Activated CD8-positive, alpha-beta T cell treated with anti-CD3 and anti-CD28 coated beads for 36 hours (primary cell): ENCODE measurements at regions not wholly inside any gene's neighbourhood (a gene's known extent, or its start where the extent isn't known, plus 50 kb on each side); places are given as distances from the start of the nearest gene placed in this dataset.

ENCODE experiments used
- ATAC-seq: fragments of 200-7000 bp; cut with Tn5 transposase; one replicate; pipeline ENCODE4 v1.10.0; 2021; ENCODE audit warnings: mild to moderate bottlenecking, moderate library complexity
- CTCF ChIA-PET: fragments of 350-600 bp; sonication (Branson Sonifier 250); formaldehyde crosslinking; loops from one replicate; lab custom pipeline; 2021; ENCODE audit warnings: antibody characterized with exemption; lab: Charles Lee
- POLR2A ChIA-PET: fragments of 350-600 bp; sonication (Branson Sonifier 250); formaldehyde crosslinking; loops from one replicate; lab custom pipeline; 2021; ENCODE audit warnings: antibody characterized with exemption; lab: Charles Lee
- DNase-seq: peaks from one replicate; pipeline ENCODE4 v3.0.0-alpha.2; 2020
- H3K27ac Mint-ChIP-seq: one replicate; pipeline ENCODE4 v1.8.0; 2021; ENCODE audit warnings: mild to moderate bottlenecking, mixed read lengths
- H3K27me3 Mint-ChIP-seq: one replicate; pipeline ENCODE4 v1.8.0; 2021; ENCODE audit warnings: mixed read lengths
- H3K36me3 Mint-ChIP-seq: one replicate; pipeline ENCODE4 v1.8.0; 2021; ENCODE audit warnings: low read depth, mixed read lengths
- H3K4me1 Mint-ChIP-seq: one replicate; pipeline ENCODE4 v1.8.0; 2021; ENCODE audit warnings: low read depth, mixed read lengths
- H3K4me3 Mint-ChIP-seq: one replicate; pipeline ENCODE4 v1.8.0; 2021; ENCODE audit warnings: mild to moderate bottlenecking, moderate library complexity, mixed read lengths
- H3K9me3 Mint-ChIP-seq: one replicate; pipeline ENCODE4 v1.8.0; 2021; ENCODE audit warnings: mixed read lengths
- intact Hi-C: fragments of 100-400 bp; cut with micrococcal nuclease; formaldehyde crosslinking; loops from one replicate; pipeline ENCODE4 v1.10.0; 2022
- TF ChIP-seq, protein P1 (sequence below): fragments of 200-600 bp; IDR thresholded peaks from one replicate; pipeline ENCODE4 v1.8.0; 2022; ENCODE audit warnings: antibody characterized with exemption, mild to moderate bottlenecking

DNA sequence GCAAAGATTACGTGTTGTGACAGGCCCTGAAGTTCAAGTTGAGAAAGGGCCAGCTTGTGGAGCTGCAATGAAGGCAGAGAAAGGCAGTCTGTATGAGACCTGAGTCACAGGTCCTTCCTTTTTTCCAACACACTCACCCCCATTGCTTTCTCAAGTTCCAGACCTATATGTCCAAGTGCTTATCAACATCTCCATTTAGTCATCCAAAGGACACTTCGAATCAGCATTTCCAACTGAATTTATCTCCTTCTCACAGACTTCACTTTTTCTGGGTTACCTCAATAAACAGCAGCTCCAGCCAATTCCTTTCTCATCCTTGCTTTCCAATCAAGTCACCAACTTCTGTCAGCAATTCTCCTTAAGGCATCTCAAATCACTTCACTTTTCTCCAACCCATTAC, 56.4 kb upstream of the KIF21A start:
- no peaks in the 10 kb centered on the region for H3K4me1 Mint-ChIP-seq
- H3K9me3 Mint-ChIP-seq, result peaks cover 2% of the 10 kb centered on the region
- DNase-seq (no peak), ATAC-seq (no peak)
- TF ChIP-seq, protein P1, sequence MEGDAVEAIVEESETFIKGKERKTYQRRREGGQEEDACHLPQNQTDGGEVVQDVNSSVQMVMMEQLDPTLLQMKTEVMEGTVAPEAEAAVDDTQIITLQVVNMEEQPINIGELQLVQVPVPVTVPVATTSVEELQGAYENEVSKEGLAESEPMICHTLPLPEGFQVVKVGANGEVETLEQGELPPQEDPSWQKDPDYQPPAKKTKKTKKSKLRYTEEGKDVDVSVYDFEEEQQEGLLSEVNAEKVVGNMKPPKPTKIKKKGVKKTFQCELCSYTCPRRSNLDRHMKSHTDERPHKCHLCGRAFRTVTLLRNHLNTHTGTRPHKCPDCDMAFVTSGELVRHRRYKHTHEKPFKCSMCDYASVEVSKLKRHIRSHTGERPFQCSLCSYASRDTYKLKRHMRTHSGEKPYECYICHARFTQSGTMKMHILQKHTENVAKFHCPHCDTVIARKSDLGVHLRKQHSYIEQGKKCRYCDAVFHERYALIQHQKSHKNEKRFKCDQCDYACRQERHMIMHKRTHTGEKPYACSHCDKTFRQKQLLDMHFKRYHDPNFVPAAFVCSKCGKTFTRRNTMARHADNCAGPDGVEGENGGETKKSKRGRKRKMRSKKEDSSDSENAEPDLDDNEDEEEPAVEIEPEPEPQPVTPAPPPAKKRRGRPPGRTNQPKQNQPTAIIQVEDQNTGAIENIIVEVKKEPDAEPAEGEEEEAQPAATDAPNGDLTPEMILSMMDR, result no peak
- no peaks in the 10 kb centered on the region for H3K27me3 Mint-ChIP-seq
- H3K27ac Mint-ChIP-seq, result no peak overlapping the region
- H3K4me3 Mint-ChIP-seq, result no peak overlapping the region
- POLR2A ChIA-PET, result interaction anchor here (0.6 kb wide), 1 partner anchor 362 kb away, joined by 6 read pairs; no protein-coding TSS in a partner anchor
- no peaks in the 10 kb centered on the region for H3K36me3 Mint-ChIP-seq
- intact Hi-C loops, result no loop called here
- CTCF ChIA-PET, result no interaction called here
